OCI-LY3 (cell line): ENCODE measurements at regions not wholly inside any gene's neighbourhood (a gene's known extent, or its start where the extent isn't known, plus 50 kb on each side); places are given as distances from the start of the nearest gene placed in this dataset.

ENCODE experiments used
- H2AFZ ChIP-seq: fragments of 200-600, 300-600 bp; shearing (Covaris generic); 2 replicates; pipeline ENCODE4 v1.6.0; 2014; ENCODE audit warnings: antibody characterized with exemption, low read depth, low read length
- H3K27ac ChIP-seq: fragments of 200-600, 300-600 bp; sonication (generic); 2 replicates; pipeline ENCODE4 v1.5.1; 2014; ENCODE audit warnings: mild to moderate bottlenecking, low read length, moderate library complexity, mixed read lengths
- H3K27me3 ChIP-seq: fragments of 200-600, 300-600 bp; sonication (generic); 2 replicates; pipeline ENCODE4 v1.6.1; 2014; ENCODE audit warnings: low read depth, low read length, mixed read lengths
- H3K36me3 ChIP-seq: fragments of 200-600, 300-600 bp; sonication (generic); replicated peaks from 2 replicates; pipeline ENCODE3; 2014; ENCODE audit warnings: low read depth, low read length, mixed read lengths
- H3K4me1 ChIP-seq: fragments of 300-600, 200-600 bp; sonication (generic); 2 replicates; pipeline ENCODE4 v1.6.1; 2014; ENCODE audit warnings: low read length, mixed read lengths
- H3K4me2 ChIP-seq: fragments of 200-600, 300-600 bp; sonication (generic); 2 replicates; pipeline ENCODE4 v1.6.1; 2014; ENCODE audit warnings: low read length, mixed read lengths
- H3K4me3 ChIP-seq: fragments of 300-600, 200-600 bp; sonication (generic); 2 replicates; pipeline ENCODE4 v1.5.1; 2014; ENCODE audit warnings: antibody characterized with exemption, mild to moderate bottlenecking, low read length, moderate library complexity
- H3K79me2 ChIP-seq: fragments of 300-600, 200-600 bp; shearing (Covaris generic); 2 replicates; pipeline ENCODE4 v1.6.1; 2014; ENCODE audit warnings: mild to moderate bottlenecking, low read length, mixed read lengths
- H3K9ac ChIP-seq: fragments of 300-600, 200-600 bp; shearing (Covaris generic); 2 replicates; pipeline ENCODE4 v1.6.0; 2014; ENCODE audit warnings: mild to moderate bottlenecking, low read length, moderate library complexity
- H3K9me3 ChIP-seq: fragments of 200-600, 300-600 bp; shearing (Covaris generic); 2 replicates; pipeline ENCODE4 v1.6.1; 2014; ENCODE audit warnings: low read length, mixed read lengths; ENCODE audit not compliant: insufficient read depth
- H4K20me1 ChIP-seq: fragments of 200-600, 300-600 bp; sonication (generic); 2 replicates; pipeline ENCODE4 v1.6.1; 2016; ENCODE audit warnings: low read length, mixed read lengths; ENCODE audit not compliant: insufficient read depth
- CTCF ChIP-seq: fragments of 200-600, 300-600 bp; sonication (generic); IDR thresholded peaks from 2 replicates; pipeline ENCODE4 v1.5.1; 2014; ENCODE audit warnings: antibody characterized with exemption, low read length, low read depth
- EZH2phosphoT487 ChIP-seq: fragments of 200-600 bp; shearing (Covaris generic); IDR thresholded peaks from 2 replicates; pipeline ENCODE4 v1.6.1; 2018; ENCODE audit warnings: antibody characterized with exemption, mixed run types, low read depth

- H3K4me2 ChIP-seq: no peak overlapping the region
- TF ChIP-seq EZH2phosphoT487 (no peak), CTCF (no peak)
- no peaks in the 10 kb centered on the region for H4K20me1 ChIP-seq
- no peak overlapping the region for H3K27ac ChIP-seq
- H3K9me3 ChIP-seq: no peaks in the 10 kb centered on the region
- no peak overlapping the region for H2AFZ ChIP-seq
- H3K36me3 ChIP-seq: no peaks in the 10 kb centered on the region
- no peaks in the 10 kb centered on the region for H3K27me3 ChIP-seq
- no peaks in the 10 kb centered on the region for H3K79me2 ChIP-seq
- no peak overlapping the region for H3K4me3 ChIP-seq
- H3K9ac ChIP-seq: no peak overlapping the region
- no peaks in the 10 kb centered on the region for H3K4me1 ChIP-seq
These were observed 145.0 kb upstream of the SPATS2L start for GRCh38 chr2:200161458-200161857.

GRCh38 chr2:200165687-200166086 is 140.8 kb upstream of the SPATS2L start:
- no peak overlapping the region for H3K4me2 ChIP-seq
- no peak overlapping the region for H2AFZ ChIP-seq
- no peaks in the 10 kb centered on the region for H3K4me1 ChIP-seq
- peaks cover 4% of the 10 kb centered on the region; the same call in 1 of the 2 replicates for H3K27me3 ChIP-seq
- H3K9ac ChIP-seq: no peak overlapping the region
- no peaks in the 10 kb centered on the region for H3K9me3 ChIP-seq
- no peak overlapping the region for H3K27ac ChIP-seq
- TF ChIP-seq EZH2phosphoT487 (no peak), CTCF (no peak)
- no peaks in the 10 kb centered on the region for H4K20me1 ChIP-seq
- H3K4me3 ChIP-seq: no peak overlapping the region
- no peaks in the 10 kb centered on the region for H3K79me2 ChIP-seq
- no peaks in the 10 kb centered on the region for H3K36me3 ChIP-seq

DNA sequence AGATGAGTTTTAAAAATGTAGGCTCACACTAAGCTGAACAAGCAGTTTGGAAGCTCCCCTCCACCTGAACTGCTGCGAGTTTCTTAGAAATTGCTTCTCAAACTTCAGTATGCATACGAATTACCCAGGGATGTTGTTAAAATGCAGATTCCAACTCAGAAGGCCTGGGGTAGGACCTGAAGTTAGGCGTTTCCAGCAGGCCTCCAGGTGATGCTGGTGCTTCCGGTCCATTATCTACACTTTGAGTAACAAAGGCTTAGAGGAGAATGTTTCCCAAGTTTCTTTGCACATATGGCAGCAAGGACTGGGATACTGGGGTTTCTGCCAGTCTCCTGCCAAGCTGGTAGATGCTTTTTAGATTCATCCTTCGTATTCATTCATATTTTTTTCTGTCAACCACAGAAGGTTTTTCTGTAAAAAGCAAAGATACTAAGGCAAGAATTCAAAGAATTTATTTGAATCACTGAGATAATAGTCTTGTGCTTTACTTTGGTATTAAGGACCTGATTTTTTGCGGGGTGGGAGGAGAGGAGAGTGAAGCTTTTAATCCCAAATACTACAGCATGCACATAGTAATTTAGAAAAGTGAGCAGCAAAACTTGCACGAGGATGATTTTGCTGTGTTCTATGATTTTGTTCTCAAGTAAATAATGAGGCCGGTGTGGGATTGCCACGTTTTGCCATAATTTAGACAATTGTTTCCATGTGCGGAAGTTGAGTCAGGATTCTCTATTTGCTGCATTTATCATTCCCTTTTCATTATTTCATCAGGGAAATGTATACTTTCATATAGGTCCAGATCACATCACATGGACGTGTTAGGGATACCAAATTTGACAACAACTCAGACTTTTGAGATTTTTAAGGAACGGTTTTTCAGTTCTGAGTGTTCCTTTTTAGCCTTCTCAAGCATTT is 137.6 kb upstream of the SPATS2L start:
- Histone ChIP-seq H2AFZ (no peak overlapping the region), H3K27me3 (peaks cover 4% of the 10 kb centered on the region; the same call in 1 of the 2 replicates), H3K4me2 (no peak overlapping the region), H3K27ac (no peak overlapping the region), H3K4me3 (no peak overlapping the region), H3K36me3 (no peaks in the 10 kb centered on the region), H3K9me3 (no peaks in the 10 kb centered on the region), H3K79me2 (no peaks in the 10 kb centered on the region), H3K4me1 (no peaks in the 10 kb centered on the region), H4K20me1 (no peaks in the 10 kb centered on the region), H3K9ac (no peak overlapping the region)
- TF ChIP-seq CTCF: no peak
- no peak for TF ChIP-seq EZH2phosphoT487

DNA sequence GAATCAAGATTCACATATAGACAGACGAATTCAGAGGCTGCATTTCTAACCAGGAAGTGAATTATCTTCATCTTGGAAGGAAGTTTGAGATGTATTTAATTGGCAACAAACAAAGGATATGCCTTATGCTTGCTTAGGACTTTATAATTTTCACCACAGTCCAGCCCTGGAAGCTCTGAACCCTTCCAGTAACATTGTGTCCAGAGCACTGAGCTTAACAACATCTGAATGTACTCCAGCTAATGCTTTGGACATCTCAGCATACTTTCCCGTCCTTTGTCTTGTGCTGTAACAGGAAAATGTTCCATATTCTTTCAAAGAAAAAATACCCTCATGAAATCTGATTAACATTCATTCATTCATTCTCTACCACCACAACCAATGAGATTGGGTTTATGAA is 136.3 kb upstream of the SPATS2L start:
- TF ChIP-seq EZH2phosphoT487 (no peak), CTCF (no peak)
- no peak overlapping the region for H3K4me2 ChIP-seq
- H3K4me3 ChIP-seq: no peak overlapping the region
- H4K20me1 ChIP-seq: no peaks in the 10 kb centered on the region
- H3K9me3 ChIP-seq: no peaks in the 10 kb centered on the region
- H3K79me2 ChIP-seq: no peaks in the 10 kb centered on the region
- no peak overlapping the region for H2AFZ ChIP-seq
- H3K4me1 ChIP-seq: no peaks in the 10 kb centered on the region
- no peak overlapping the region for H3K9ac ChIP-seq
- H3K27ac ChIP-seq: no peak overlapping the region
- no peaks in the 10 kb centered on the region for H3K36me3 ChIP-seq
- H3K27me3 ChIP-seq: peaks cover 4% of the 10 kb centered on the region; the same call in 1 of the 2 replicates
